ENCODE measurements at regions not wholly inside any gene's neighbourhood (a gene's known extent, or its start where the extent isn't known, plus 50 kb on each side); places are given as distances from the start of the nearest gene placed in this dataset.

- no peak for TF ChIP-seq CTCF (IDR thresholded peaks at IDR 0.05; ENCODE audit: insufficient read depth, low read length)
- no peak for TF ChIP-seq GABPA (IDR thresholded peaks at IDR 0.05; ENCODE audit: low read depth)
- no peak for TF ChIP-seq REST (IDR thresholded peaks at IDR 0.05; ENCODE audit: insufficient replicate concordance, low read depth)
- no peak for TF ChIP-seq POLR2AphosphoS5 (IDR thresholded peaks at IDR 0.05; ENCODE audit: low read depth)
- TF ChIP-seq SPI1 (IDR thresholded peaks at IDR 0.05; ENCODE audit: borderline replicate concordance, low read depth) = no peak
Measured at GRCh38 chr1:232207073-232207866, 422.7 kb downstream of the SIPA1L2 start.
